T-helper 1 cell (primary cell): ENCODE measurements at regions not wholly inside any gene's neighbourhood (a gene's known extent, or its start where the extent isn't known, plus 50 kb on each side); places are given as distances from the start of the nearest gene placed in this dataset.
A peak's percentile ranks its signal among the peaks of the same experiment; 100 is the strongest.

Source experiments
- DNase-seq, 5 donors: peaks; one replicate each; pipeline ENCODE4 v3.0.0-alpha.2; 2012 to 2020

GRCh38 chr5:96340357-96340756 is 92.7 kb downstream of the PCSK1 start:
- DNase-seq = no peak

- DNase-seq = no peak
Measured at GRCh38 chr5:96339862-96340261, 93.2 kb downstream of the PCSK1 start.

DNA sequence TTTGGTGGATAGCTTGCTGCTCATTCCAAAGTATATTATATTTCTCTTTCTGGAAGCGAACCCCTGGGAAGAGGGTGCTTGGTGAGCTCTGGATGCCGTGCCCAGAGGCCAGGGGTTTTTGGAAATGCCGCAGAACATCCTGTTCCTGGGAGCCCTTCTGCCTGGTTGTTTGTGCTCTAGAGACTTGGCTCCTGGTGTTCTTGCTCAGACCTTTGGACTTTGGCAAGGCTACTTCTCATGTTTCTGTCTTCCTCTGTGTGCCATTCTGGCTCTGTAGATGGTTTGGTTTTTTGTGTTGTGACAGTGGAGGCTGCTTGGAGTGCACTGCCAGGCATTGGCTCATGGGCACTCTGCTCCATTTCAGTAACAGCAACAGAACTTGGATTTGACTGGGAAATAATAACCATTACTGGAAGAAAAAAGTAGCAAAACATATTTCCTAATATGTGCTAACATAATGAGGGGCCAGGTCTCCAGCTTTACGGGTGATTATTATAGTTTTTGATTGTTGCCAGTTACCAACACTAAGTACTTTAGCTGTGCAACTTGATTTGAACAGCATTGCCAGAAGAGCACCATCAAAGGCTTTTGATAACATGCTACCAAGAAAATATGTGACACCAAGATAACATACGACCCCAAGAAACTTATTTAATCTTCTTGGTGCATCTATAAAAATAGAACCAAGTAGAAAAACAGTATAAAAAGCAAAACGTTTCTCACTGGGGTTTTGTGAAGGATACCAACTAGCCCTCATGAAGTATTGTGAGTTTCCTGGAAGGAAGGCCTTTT is 94.2 kb downstream of the PCSK1 start:
- no peak for DNase-seq

- no peak for DNase-seq
Measured at GRCh38 chr5:96338091-96338490, 95.0 kb downstream of the PCSK1 start.

DNA sequence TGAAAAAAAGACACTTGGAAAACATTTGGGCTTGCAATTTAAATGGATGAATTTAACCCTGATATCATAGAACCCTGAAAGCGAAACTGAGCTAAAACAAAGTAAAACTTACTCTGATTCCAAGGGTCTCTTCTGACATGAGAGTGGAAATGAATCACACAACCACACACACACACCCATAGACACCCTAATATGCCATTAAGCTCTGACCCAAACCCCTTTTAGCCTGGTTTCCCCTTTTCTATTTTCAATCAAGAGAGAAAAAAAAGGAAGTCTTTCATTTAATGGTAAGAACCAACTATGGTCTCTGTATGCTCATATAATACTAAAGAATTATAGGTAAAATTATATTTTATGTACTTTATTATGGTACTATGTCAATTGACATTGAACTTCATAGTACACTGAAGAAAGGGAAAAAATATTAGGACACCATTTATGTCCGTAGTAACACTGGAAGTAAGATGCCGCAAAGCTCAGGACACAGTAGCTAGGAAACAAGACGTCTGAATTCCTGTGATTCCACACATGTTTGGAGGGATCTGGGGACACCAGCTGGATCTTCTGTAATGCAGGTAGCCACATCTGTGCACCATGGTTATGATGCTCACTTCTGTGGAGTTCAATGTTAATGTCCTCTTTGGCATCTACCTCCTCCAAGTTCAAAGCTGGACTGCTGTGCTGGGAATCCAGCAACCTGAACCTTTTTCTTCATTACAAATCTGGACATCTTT is 95.8 kb downstream of the PCSK1 start:
- DNase-seq = peak in 1 of 5 donors; percentile 16

DNA sequence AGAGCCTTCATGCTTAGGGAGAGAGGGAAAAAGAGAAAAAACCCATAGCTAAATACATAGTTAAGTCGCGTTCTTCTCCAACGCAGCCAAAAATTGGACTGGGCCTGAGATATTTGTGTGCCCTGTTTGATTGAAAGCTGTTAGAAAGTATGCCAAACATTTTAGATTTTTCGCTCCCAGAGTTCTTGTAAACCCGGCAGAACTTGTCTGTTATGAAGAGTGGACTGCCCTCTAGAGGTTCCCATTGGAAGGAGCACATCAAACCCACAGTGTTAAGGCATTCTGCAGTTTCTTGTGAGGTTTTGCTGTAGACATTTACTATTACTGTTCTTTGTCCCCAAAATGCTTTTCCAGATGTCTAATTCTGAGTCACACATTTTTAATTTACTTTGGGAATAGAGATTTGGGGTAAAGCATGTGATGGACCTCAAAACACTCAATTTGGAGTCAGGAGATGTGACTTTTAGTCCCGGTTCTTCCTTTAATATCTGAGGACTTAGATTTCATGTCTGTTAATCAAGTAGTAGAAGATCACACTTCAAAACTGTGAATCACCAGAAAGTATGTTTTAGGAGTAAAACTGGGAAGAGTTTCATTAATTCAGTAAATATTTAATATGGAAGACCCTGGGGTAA is 96.6 kb downstream of the PCSK1 start:
- DNase-seq = peak in 4 of 5 donors; percentile 22 to 82 (median 37)

DNA sequence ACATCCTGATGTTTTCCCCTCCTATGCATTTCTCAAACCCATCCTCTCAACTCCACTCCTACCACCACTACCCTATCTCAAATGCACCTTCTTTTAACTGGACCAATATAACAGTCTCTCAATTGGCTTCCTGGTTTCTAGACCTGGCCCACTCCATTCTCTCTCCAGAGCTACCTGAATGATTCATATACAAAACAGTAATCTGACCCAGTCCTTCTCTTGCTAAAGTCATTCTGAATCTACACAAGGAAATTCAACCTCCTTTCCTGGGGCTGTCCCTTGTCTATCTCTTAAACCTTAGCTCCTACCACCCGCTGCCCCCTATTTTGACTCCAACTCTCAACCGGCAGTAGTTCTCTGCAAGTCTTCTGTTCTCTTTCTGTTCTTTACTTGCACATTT is 97.2 kb downstream of the PCSK1 start:
- DNase-seq = peak in 1 of 5 donors; percentile 34

- no peak for DNase-seq
Measured at GRCh38 chr5:96333391-96333790, 99.7 kb downstream of the PCSK1 start.

GRCh38 chr5:96332535-96333366 is 100.3 kb downstream of the PCSK1 start:
- no peak for DNase-seq

- no peak for DNase-seq
Measured at GRCh38 chr5:96331681-96332361, 101.2 kb downstream of the PCSK1 start.

DNA sequence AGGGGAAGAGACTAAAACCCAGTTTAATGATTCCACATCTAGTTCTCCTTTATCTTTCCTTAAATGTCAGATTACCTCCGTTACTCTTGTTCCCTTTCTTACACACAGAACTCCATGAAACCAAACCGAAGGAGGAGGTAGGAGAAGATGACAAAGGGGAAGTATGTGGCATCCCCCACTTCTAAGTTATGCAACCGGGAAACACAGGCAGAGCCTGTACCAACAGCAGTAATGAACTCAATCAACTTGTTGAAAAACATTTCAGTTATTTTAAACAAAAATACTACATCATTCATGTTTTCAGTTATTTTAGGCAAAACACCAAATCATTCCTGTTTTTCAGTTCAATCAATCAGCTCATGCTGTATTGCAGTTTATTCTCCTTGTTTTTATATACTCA is 101.8 kb downstream of the PCSK1 start:
- DNase-seq = no peak

DNA sequence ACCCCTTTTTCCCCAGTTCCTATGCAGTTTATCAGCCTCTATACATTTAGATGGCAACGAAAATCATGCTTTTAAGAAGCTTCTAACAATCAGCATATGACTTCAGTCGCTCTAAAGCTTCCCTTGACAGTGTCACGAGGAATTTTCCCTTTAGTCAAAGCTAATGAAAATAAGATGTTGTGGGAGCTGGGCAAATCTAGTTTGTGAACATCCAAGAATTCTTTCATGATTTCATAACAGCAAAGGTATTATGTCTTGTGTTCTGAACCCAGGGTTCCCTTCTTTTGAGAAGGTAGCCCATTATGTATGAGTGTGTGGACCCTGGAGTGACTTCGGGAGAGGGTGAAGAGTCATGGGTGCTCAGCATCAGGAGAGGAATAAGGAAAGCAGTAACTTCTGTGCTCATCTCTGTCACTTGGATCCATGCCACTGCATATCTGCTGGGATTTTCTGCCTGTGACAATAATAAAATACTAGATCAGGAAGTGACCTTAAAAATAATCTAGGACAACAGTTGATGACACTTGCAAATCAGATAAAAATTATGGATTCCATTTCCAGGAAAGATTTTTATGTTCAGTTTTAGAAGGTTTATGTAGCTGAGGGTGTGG is 102.4 kb downstream of the PCSK1 start:
- DNase-seq = no peak

DNA sequence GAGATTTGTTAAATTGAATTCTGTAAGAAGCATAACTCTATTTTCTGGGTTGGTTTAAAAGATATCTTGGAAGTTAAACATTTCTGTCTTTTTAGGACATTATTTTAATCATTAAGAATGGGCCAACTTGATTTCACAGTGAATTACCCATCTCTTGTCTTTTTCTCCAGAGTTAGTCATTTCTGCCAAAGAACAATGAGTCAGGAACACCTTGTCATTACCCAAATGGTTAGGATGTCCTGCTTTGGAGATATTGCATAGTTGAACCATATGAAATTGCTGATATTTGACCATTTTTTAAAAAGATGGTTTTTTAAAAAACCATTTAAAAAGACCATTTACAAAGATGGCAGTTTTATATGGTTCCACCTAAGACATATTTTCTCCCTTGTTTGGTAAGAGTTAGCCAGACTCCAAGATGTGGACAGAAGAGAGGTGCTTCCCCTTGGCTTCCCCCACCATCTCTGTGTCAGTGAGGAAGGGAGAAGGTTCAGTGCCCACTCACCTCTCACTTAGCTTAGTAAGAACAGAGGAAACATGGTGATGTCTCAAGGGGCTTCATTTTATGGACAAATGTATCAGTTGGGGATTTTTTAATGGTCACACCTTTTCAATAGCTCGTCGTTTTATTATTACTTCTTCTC is 103.0 kb downstream of the PCSK1 start:
- no peak for DNase-seq

GRCh38 chr5:96329289-96329688 is 103.8 kb downstream of the PCSK1 start:
- DNase-seq = no peak

GRCh38 chr5:96327722-96328121 is 105.3 kb downstream of the PCSK1 start:
- DNase-seq = no peak

DNA sequence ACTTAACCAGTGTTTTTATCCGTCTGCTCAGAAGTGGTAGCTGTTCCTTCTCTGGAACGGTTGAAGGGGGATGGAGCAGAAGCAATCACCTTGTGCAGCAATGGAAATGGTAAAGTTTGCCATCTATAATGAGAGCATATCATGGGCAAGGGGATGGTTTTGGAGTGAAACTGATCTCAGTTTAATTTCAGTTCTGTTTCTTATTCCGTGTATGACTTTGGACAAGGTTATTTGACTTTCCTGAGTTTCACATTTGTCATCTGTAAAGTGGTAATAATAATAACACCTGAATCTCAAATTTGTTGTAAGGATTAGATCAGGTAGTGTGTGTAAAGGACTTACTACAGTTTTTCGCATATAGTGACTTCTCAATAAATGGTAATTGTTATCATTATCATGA is 106.1 kb downstream of the PCSK1 start:
- no peak for DNase-seq

GRCh38 chr5:96324708-96325107 is 108.3 kb downstream of the PCSK1 start:
- no peak for DNase-seq

GRCh38 chr5:96322865-96323264 is 110.2 kb downstream of the PCSK1 start:
- DNase-seq = no peak

DNA sequence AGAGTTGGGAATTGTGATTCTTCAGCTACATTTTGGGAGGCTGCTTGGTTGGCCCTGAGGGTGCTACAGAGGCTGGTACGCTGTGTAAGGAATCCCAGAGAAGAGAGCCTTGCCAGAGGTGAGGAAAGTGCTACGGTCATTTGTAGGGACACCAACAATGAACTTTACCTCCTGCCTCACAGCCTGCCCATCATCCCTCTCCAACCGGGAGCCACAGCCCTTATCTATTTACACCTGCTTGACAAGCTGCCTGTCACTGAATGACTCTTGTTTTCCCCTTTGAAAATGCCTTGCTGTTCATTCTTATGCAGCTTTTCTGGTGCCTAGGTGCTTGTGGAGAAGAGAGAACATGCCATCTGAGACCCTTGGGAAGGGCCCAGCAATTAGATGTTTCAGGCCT is 110.8 kb downstream of the PCSK1 start:
- DNase-seq = no peak

- DNase-seq = no peak
Measured at GRCh38 chr5:96321345-96321744, 111.7 kb downstream of the PCSK1 start.

- no peak for DNase-seq
Measured at GRCh38 chr5:96320797-96321196, 112.3 kb downstream of the PCSK1 start.
